ENCODE measurements at regions not wholly inside any gene's neighbourhood (a gene's known extent, or its start where the extent isn't known, plus 50 kb on each side); places are given as distances from the start of the nearest gene placed in this dataset.

- TF ChIP-seq ZNF274 (IDR thresholded peaks at IDR 0.05; ENCODE audit: low read depth, low read length), result no peak
- no peak for TF ChIP-seq SUZ12 (IDR thresholded peaks at IDR 0.05; ENCODE audit: extremely low read depth, insufficient read depth, insufficient read length)
- TF ChIP-seq YY1 (IDR thresholded peaks at IDR 0.05; ENCODE audit: insufficient read depth, insufficient read length), result no peak
These were observed 69.0 kb downstream of the SIPA1L2 start for GRCh38 chr1:232560940-232561339.
